ENCODE measurements at regions not wholly inside any gene's neighbourhood (a gene's known extent, or its start where the extent isn't known, plus 50 kb on each side); places are given as distances from the start of the nearest gene placed in this dataset.

GRCh38 chr12:90174956-90175355 is 466.3 kb upstream of the ATP2B1 start:
- no peak for DNase-seq

- DNase-seq = no peak
Observed at GRCh38 chr12:90174198-90174510, 465.5 kb upstream of the ATP2B1 start.

- DNase-seq = no peak
Observed at GRCh38 chr12:90173499-90174197, 465.0 kb upstream of the ATP2B1 start.

- DNase-seq = no peak
Observed at GRCh38 chr12:90172524-90172923, 463.9 kb upstream of the ATP2B1 start.

GRCh38 chr12:90170740-90171139 is 462.1 kb upstream of the ATP2B1 start:
- no peak for DNase-seq

- DNase-seq = no peak
Observed at GRCh38 chr12:90167518-90168208, 459.0 kb upstream of the ATP2B1 start.

- no peak for DNase-seq
Observed at GRCh38 chr12:90166671-90167070, 458.0 kb upstream of the ATP2B1 start.

- DNase-seq = no peak
Observed at GRCh38 chr12:90166012-90166411, 457.4 kb upstream of the ATP2B1 start.

- DNase-seq = no peak
Observed at GRCh38 chr12:90163975-90164374, 455.3 kb upstream of the ATP2B1 start.

- no peak for DNase-seq
Observed at GRCh38 chr12:90153827-90154226, 445.2 kb upstream of the ATP2B1 start.

GRCh38 chr12:90152897-90153624 is 444.4 kb upstream of the ATP2B1 start:
- no peak for DNase-seq

GRCh38 chr12:90151491-90152015 is 442.9 kb upstream of the ATP2B1 start:
- no peak for DNase-seq

GRCh38 chr12:90149453-90149852 is 440.8 kb upstream of the ATP2B1 start:
- DNase-seq = no peak

GRCh38 chr12:90129366-90130030 is 420.9 kb upstream of the ATP2B1 start:
- DNase-seq = no peak

GRCh38 chr12:90128526-90128925 is 419.9 kb upstream of the ATP2B1 start:
- no peak for DNase-seq

GRCh38 chr12:90126125-90126524 is 417.5 kb upstream of the ATP2B1 start:
- DNase-seq = no peak

GRCh38 chr12:90124914-90125313 is 416.3 kb upstream of the ATP2B1 start:
- DNase-seq = no peak

- DNase-seq = no peak
Observed at GRCh38 chr12:90124289-90124688, 415.7 kb upstream of the ATP2B1 start.

- DNase-seq = no peak
Observed at GRCh38 chr12:90122681-90123080, 414.0 kb upstream of the ATP2B1 start.

- DNase-seq = no peak
Observed at GRCh38 chr12:90120627-90121026, 412.0 kb upstream of the ATP2B1 start.

GRCh38 chr12:90112666-90113065 is 404.0 kb upstream of the ATP2B1 start:
- DNase-seq = no peak

GRCh38 chr12:90111791-90112580 is 403.3 kb upstream of the ATP2B1 start:
- DNase-seq = no peak

GRCh38 chr12:90106568-90106967 is 397.9 kb upstream of the ATP2B1 start:
- DNase-seq = no peak

Measured in SIG-M5 (cell line).